ENCODE measurements at regions not wholly inside any gene's neighbourhood (a gene's known extent, or its start where the extent isn't known, plus 50 kb on each side); places are given as distances from the start of the nearest gene placed in this dataset.
"Not testable (repeated sequence)": the region's sequence is repeated elsewhere in the genome, so short reads cannot be mapped to it uniquely, and the experiment has no call there.

- no peak overlapping the region for H3K4me3 ChIP-seq (ENCODE audit: low read depth, low read length)
- TF ChIP-seq MAX (IDR thresholded peaks at IDR 0.05; ENCODE audit: low read depth, low read length) (no peak), CTCF (IDR thresholded peaks at IDR 0.05; ENCODE audit: low read depth, low read length) (no peak), MYC (IDR thresholded peaks at IDR 0.05; ENCODE audit: low read depth, low read length) (no peak), POLR2A (IDR thresholded peaks at IDR 0.05; ENCODE audit: extremely low read depth, insufficient read length) (no peak)
- no peak for DNase-seq (ENCODE audit: low read depth)
These were observed 429.7 kb downstream of the CDH10 start for GRCh38 chr5:24215114-24215513.

GRCh38 chr5:24222876-24223275, 421.9 kb downstream of the CDH10 start:
- DNase-seq (ENCODE audit: low read depth): no peak
- no peak overlapping the region for H3K4me3 ChIP-seq (ENCODE audit: low read depth, low read length)
- TF ChIP-seq POLR2A (IDR thresholded peaks at IDR 0.05; ENCODE audit: extremely low read depth, insufficient read length): no peak
- TF ChIP-seq MYC (IDR thresholded peaks at IDR 0.05; ENCODE audit: low read depth, low read length): no peak
- TF ChIP-seq MAX (IDR thresholded peaks at IDR 0.05; ENCODE audit: low read depth, low read length): no peak
- no peak for TF ChIP-seq CTCF (IDR thresholded peaks at IDR 0.05; ENCODE audit: low read depth, low read length)

- no peak overlapping the region for H3K4me3 ChIP-seq (ENCODE audit: low read depth, low read length)
- no peak for TF ChIP-seq POLR2A (IDR thresholded peaks at IDR 0.05; ENCODE audit: extremely low read depth, insufficient read length)
- no peak for TF ChIP-seq MYC (IDR thresholded peaks at IDR 0.05; ENCODE audit: low read depth, low read length)
- TF ChIP-seq CTCF (IDR thresholded peaks at IDR 0.05; ENCODE audit: low read depth, low read length): no peak
- TF ChIP-seq MAX (IDR thresholded peaks at IDR 0.05; ENCODE audit: low read depth, low read length): no peak
- no peak for DNase-seq (ENCODE audit: low read depth)
These were observed 419.7 kb downstream of the CDH10 start for GRCh38 chr5:24225051-24225450.

- TF ChIP-seq CTCF (IDR thresholded peaks at IDR 0.05; ENCODE audit: low read depth, low read length): no peak
- no peak for TF ChIP-seq POLR2A (IDR thresholded peaks at IDR 0.05; ENCODE audit: extremely low read depth, insufficient read length)
- no peak for TF ChIP-seq MYC (IDR thresholded peaks at IDR 0.05; ENCODE audit: low read depth, low read length)
- no peak for TF ChIP-seq MAX (IDR thresholded peaks at IDR 0.05; ENCODE audit: low read depth, low read length)
- DNase-seq (ENCODE audit: low read depth): no peak
- no peak overlapping the region for H3K4me3 ChIP-seq (ENCODE audit: low read depth, low read length)
These were observed 418.3 kb downstream of the CDH10 start for GRCh38 chr5:24226479-24226878.

GRCh38 chr5:24227881-24228280, 416.9 kb downstream of the CDH10 start:
- not testable (repeated sequence) for H3K4me3 ChIP-seq (ENCODE audit: low read depth, low read length); DNase-seq (ENCODE audit: low read depth)

- TF ChIP-seq POLR2A (IDR thresholded peaks at IDR 0.05; ENCODE audit: extremely low read depth, insufficient read length): no peak
- no peak for TF ChIP-seq MAX (IDR thresholded peaks at IDR 0.05; ENCODE audit: low read depth, low read length)
- TF ChIP-seq MYC (IDR thresholded peaks at IDR 0.05; ENCODE audit: low read depth, low read length): no peak
- no peak for TF ChIP-seq CTCF (IDR thresholded peaks at IDR 0.05; ENCODE audit: low read depth, low read length)
- H3K4me3 ChIP-seq (ENCODE audit: low read depth, low read length): no peak overlapping the region
- no peak for DNase-seq (ENCODE audit: low read depth)
These were observed 412.7 kb downstream of the CDH10 start for GRCh38 chr5:24232041-24232440.
